Peyer's patch (tissue), 4 donors: ENCODE measurements at regions not wholly inside any gene's neighbourhood (a gene's known extent, or its start where the extent isn't known, plus 50 kb on each side); places are given as distances from the start of the nearest gene placed in this dataset.

ENCODE experiments used
- CTCF ChIP-seq, 6 experiments: fragments of 450-650 bp in 4 of 6; fragments of 200-600 bp in 2 of 6; sonication (generic) in 1 of 6; IDR thresholded peaks; one replicate each; pipeline ENCODE4 v1.5.1; 2017 to 2019; ENCODE audit warnings: antibody characterized with exemption in 6 of 6, mild to moderate bottlenecking in 3 of 6, moderate library complexity in 1 of 6
- POLR2A ChIP-seq, 2 donors: fragments of 450-650 bp; IDR thresholded peaks; one replicate each; pipeline ENCODE4 v1.5.1; 2017; ENCODE audit warnings: antibody characterized with exemption in 2 of 2, mild to moderate bottlenecking in 2 of 2, moderate library complexity in 2 of 2

- TF ChIP-seq CTCF (IDR thresholded peaks at IDR 0.05) (no peak), POLR2A (IDR thresholded peaks at IDR 0.05) (no peak)
These were observed 86.4 kb upstream of the TIAM2 start for GRCh38 chr6:154908723-154909122.
